ENCODE measurements at regions not wholly inside any gene's neighbourhood (a gene's known extent, or its start where the extent isn't known, plus 50 kb on each side); places are given as distances from the start of the nearest gene placed in this dataset.

DNA sequence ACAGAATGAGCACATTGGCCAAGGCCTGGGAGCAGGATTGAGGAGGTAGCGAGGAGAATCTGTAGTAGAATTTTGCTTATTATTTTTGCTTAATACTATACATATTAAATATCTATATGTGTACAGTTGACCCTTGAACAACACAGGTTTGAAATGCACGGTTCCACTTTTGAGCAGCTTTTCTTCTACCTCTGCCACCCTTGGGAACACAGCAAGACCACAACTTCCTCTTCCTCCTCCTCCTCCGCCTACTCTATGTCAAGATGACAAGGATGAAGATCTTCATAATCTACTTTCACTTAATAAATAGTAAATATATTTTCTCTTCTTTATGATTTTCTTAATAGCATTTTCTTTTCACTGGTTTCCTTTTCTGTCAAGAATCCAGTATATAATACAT, 541.4 kb downstream of the KCTD16 start:
- H3K27me3 ChIP-seq (ENCODE audit: insufficient read depth, low read length) = no peaks in the 10 kb centered on the region
- H4K20me1 ChIP-seq (ENCODE audit: insufficient read depth, low read length) = no peaks in the 10 kb centered on the region
- no peak overlapping the region for H3K9ac ChIP-seq (ENCODE audit: low read length)
- H3K27ac ChIP-seq (ENCODE audit: low read depth, low read length, poor library complexity, severe bottlenecking) = no peak overlapping the region
- H3K9me3 ChIP-seq (ENCODE audit: low read length) = no peaks in the 10 kb centered on the region
- peaks cover 7% of the 10 kb centered on the region for H3K4me1 ChIP-seq (ENCODE audit: insufficient read depth, low read length, severe bottlenecking)
- no peaks in the 10 kb centered on the region for H3K9me2 ChIP-seq (ENCODE audit: low read depth, low read length)
- TF ChIP-seq, protein P1, sequence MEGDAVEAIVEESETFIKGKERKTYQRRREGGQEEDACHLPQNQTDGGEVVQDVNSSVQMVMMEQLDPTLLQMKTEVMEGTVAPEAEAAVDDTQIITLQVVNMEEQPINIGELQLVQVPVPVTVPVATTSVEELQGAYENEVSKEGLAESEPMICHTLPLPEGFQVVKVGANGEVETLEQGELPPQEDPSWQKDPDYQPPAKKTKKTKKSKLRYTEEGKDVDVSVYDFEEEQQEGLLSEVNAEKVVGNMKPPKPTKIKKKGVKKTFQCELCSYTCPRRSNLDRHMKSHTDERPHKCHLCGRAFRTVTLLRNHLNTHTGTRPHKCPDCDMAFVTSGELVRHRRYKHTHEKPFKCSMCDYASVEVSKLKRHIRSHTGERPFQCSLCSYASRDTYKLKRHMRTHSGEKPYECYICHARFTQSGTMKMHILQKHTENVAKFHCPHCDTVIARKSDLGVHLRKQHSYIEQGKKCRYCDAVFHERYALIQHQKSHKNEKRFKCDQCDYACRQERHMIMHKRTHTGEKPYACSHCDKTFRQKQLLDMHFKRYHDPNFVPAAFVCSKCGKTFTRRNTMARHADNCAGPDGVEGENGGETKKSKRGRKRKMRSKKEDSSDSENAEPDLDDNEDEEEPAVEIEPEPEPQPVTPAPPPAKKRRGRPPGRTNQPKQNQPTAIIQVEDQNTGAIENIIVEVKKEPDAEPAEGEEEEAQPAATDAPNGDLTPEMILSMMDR (IDR thresholded peaks at IDR 0.05; ENCODE audit: low read length) = no peak
- no peak for TF ChIP-seq EZH2 (IDR thresholded peaks at IDR 0.05; ENCODE audit: borderline replicate concordance, low read length)
- no peak overlapping the region for H3K4me3 ChIP-seq (ENCODE audit: low read depth, low read length, poor library complexity, severe bottlenecking)
- H3F3A ChIP-seq (ENCODE audit: insufficient read depth, low read length) = no peaks in the 10 kb centered on the region
- no peaks in the 10 kb centered on the region for H3K36me3 ChIP-seq (ENCODE audit: insufficient read depth, low read length)
- H3K4me2 ChIP-seq (ENCODE audit: low read length) = no peak overlapping the region
- no peak overlapping the region for H2AFZ ChIP-seq (ENCODE audit: low read length)
- no peaks in the 10 kb centered on the region for H3K79me2 ChIP-seq (ENCODE audit: insufficient read depth, low read length)

DNA sequence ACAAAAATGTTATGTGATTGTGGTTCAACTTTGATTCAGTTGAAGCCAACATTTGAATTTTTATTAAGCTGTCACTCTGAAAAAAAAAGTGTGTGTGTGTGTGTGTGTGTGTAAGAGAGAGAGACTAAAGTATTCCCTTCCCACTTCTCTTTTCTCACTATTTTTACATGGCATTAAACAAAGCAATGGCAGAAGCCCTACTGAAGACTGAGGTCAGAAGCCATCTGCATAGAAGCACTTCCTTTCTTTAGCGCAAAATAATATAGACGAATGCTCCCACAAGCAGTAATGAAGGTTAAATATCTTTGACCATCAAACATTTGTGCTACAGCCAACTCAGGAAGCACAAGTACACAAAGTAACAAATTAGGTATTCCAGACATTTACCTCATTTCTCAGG, 540.5 kb downstream of the KCTD16 start:
- no peak overlapping the region for H3K4me2 ChIP-seq (ENCODE audit: low read length)
- H3K36me3 ChIP-seq (ENCODE audit: insufficient read depth, low read length) = no peaks in the 10 kb centered on the region
- peaks cover 7% of the 10 kb centered on the region for H3K4me1 ChIP-seq (ENCODE audit: insufficient read depth, low read length, severe bottlenecking)
- no peak overlapping the region for H3K9ac ChIP-seq (ENCODE audit: low read length)
- H3F3A ChIP-seq (ENCODE audit: insufficient read depth, low read length) = no peaks in the 10 kb centered on the region
- no peaks in the 10 kb centered on the region for H3K79me2 ChIP-seq (ENCODE audit: insufficient read depth, low read length)
- H3K27ac ChIP-seq (ENCODE audit: low read depth, low read length, poor library complexity, severe bottlenecking) = no peak overlapping the region
- no peaks in the 10 kb centered on the region for H4K20me1 ChIP-seq (ENCODE audit: insufficient read depth, low read length)
- H3K27me3 ChIP-seq (ENCODE audit: insufficient read depth, low read length) = no peaks in the 10 kb centered on the region
- no peak overlapping the region for H2AFZ ChIP-seq (ENCODE audit: low read length)
- no peaks in the 10 kb centered on the region for H3K9me2 ChIP-seq (ENCODE audit: low read depth, low read length)
- TF ChIP-seq EZH2 (IDR thresholded peaks at IDR 0.05; ENCODE audit: borderline replicate concordance, low read length) = no peak
- TF ChIP-seq, protein P1 (IDR thresholded peaks at IDR 0.05; ENCODE audit: low read length) = no peak
- no peak overlapping the region for H3K4me3 ChIP-seq (ENCODE audit: low read depth, low read length, poor library complexity, severe bottlenecking)
- H3K9me3 ChIP-seq (ENCODE audit: low read length) = no peaks in the 10 kb centered on the region

DNA sequence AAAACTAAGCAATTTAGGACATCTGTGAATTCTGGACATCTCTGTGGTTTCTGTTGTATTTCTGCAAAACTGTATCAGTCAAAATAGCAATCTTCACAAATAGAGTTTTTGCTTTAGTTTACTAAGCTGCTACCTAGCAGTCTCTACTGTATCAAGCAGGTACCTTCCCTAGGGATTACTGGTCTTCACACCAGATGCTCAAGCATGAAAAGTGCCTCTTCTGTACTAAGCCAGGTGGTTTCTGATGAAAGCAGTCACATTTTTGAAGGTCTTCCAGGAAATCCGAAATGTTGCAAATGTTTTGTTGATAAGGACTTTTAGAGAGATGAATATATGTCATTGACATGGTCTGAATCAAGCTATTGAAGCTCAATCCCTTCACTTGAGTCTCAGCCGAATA, 540.0 kb downstream of the KCTD16 start:
- no peaks in the 10 kb centered on the region for H3K9me2 ChIP-seq (ENCODE audit: low read depth, low read length)
- no peak overlapping the region for H2AFZ ChIP-seq (ENCODE audit: low read length)
- H3K27me3 ChIP-seq (ENCODE audit: insufficient read depth, low read length) = no peaks in the 10 kb centered on the region
- no peak overlapping the region for H3K4me3 ChIP-seq (ENCODE audit: low read depth, low read length, poor library complexity, severe bottlenecking)
- H3K4me2 ChIP-seq (ENCODE audit: low read length) = no peak overlapping the region
- H3K79me2 ChIP-seq (ENCODE audit: insufficient read depth, low read length) = no peaks in the 10 kb centered on the region
- peaks cover 7% of the 10 kb centered on the region for H3K4me1 ChIP-seq (ENCODE audit: insufficient read depth, low read length, severe bottlenecking)
- H4K20me1 ChIP-seq (ENCODE audit: insufficient read depth, low read length) = no peaks in the 10 kb centered on the region
- TF ChIP-seq, protein P1 (IDR thresholded peaks at IDR 0.05; ENCODE audit: low read length) = no peak
- TF ChIP-seq EZH2 (IDR thresholded peaks at IDR 0.05; ENCODE audit: borderline replicate concordance, low read length) = no peak
- no peaks in the 10 kb centered on the region for H3K9me3 ChIP-seq (ENCODE audit: low read length)
- no peaks in the 10 kb centered on the region for H3F3A ChIP-seq (ENCODE audit: insufficient read depth, low read length)
- H3K36me3 ChIP-seq (ENCODE audit: insufficient read depth, low read length) = no peaks in the 10 kb centered on the region
- H3K9ac ChIP-seq (ENCODE audit: low read length) = no peak overlapping the region
- no peak overlapping the region for H3K27ac ChIP-seq (ENCODE audit: low read depth, low read length, poor library complexity, severe bottlenecking)

Data from OCI-LY1 (cell line).